HG03439 (cell line): ENCODE measurements at regions not wholly inside any gene's neighbourhood (a gene's known extent, or its start where the extent isn't known, plus 50 kb on each side); places are given as distances from the start of the nearest gene placed in this dataset.
A peak's percentile ranks its signal among the peaks of the same experiment; 100 is the strongest.

Source experiments
- ATAC-seq: cut with Tn5 transposase; IDR thresholded peaks from one replicate; pipeline ENCODE4 v1.9.1; 2021; ENCODE audit warnings: mild to moderate bottlenecking, moderate library complexity; ENCODE audit not compliant: unreplicated experiment

- ATAC-seq, result peak; percentile 55
These were observed 128.2 kb upstream of the SEMA6A start for GRCh38 chr5:116702776-116703175.

DNA sequence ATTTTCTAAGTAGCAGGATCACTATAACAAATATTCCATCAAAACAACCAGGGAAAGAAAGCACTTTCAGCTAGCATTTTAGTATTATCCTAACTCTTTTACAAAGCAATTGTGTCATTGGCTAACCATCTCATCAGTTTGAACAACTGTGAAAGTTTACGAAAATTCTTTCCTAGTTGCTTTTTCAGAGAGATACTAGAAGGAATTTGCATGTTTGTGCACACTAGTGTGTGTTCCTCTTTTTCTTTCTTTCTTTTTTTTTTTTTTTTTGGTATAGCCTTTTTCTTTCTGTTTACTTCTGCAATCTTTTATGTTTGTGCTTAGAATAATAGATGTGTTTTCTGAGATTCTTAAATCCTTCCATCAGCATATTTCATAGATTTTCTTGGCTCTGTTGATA, 124.7 kb upstream of the SEMA6A start:
- no peak for ATAC-seq

DNA sequence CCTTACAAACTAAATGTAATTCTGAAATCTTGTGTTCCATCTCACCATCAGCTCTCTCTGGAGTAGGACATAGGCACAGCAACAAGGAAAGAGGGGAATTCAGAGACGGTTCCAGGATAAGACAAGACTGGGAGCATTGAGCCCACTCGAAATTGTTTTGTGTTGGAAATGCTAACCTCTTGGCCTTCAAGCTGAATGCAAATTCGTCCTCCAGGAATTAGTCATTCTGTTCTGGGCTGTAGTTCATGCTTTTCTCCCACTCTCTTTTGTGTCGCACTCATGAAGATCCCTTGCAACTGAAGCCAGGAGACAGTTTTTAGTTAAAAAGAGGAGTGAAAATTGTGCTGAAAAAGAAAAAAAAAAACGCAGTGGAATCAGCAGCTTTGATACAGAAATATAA, 121.7 kb upstream of the SEMA6A start:
- ATAC-seq, result peak; percentile 82

GRCh38 chr5:116695681-116696080, 121.1 kb upstream of the SEMA6A start:
- no peak for ATAC-seq

DNA sequence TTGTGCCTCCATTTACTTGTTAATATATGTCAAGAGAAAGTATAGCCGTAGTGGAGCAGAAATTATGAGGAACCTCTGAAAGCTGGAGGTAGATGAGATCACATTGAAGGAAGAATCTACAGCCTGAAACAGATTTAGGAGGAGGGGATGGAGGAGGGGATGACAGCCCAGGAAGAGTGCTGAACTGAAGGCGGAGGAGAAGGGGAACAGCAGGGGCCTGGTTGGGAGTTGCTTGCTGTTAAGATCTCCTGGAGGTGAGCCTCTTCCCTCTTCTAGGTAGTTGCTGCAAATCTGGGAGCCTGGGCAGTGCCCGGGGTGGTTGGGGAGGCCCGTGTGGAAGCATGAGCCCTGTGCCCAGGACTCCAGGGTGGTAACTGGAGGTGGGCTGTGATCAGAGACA, 111.8 kb upstream of the SEMA6A start:
- no peak for ATAC-seq

DNA sequence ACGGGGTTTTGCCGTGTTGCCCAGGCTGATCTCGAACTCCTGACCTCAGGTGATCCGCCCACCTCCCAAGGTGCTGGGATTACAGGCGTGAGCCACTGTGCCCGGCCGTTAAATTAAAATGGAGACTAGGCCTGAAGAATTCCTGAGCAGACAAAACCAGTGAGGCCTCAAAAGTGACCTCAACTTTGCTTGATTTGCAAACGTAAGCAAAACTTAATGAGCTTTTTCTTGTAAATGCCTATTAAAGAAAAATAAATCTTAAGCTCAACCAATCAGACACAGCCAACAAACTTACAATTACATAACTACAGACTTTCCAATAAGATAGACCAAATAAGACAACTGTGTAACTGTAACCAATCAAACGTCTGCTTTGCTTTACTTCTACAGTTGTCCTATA, 111.3 kb upstream of the SEMA6A start:
- no peak for ATAC-seq

GRCh38 chr5:116685069-116685468, 110.4 kb upstream of the SEMA6A start:
- no peak for ATAC-seq

GRCh38 chr5:116681334-116682013, 106.9 kb upstream of the SEMA6A start:
- peak; percentile 98 for ATAC-seq

DNA sequence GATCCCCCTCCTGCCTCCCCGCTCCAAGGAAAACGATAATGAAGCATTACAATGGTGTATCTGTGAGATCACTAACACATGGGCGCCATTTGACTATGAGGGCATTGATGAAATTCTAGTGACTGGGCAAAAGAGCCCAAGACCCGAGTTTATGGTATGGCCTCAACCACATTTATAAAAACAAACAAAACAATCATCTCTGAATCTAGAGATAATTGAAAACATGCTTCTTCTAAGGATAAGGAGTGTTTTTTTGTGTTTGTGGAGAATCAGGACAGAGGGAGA, 100.9 kb upstream of the SEMA6A start:
- ATAC-seq, result no peak

DNA sequence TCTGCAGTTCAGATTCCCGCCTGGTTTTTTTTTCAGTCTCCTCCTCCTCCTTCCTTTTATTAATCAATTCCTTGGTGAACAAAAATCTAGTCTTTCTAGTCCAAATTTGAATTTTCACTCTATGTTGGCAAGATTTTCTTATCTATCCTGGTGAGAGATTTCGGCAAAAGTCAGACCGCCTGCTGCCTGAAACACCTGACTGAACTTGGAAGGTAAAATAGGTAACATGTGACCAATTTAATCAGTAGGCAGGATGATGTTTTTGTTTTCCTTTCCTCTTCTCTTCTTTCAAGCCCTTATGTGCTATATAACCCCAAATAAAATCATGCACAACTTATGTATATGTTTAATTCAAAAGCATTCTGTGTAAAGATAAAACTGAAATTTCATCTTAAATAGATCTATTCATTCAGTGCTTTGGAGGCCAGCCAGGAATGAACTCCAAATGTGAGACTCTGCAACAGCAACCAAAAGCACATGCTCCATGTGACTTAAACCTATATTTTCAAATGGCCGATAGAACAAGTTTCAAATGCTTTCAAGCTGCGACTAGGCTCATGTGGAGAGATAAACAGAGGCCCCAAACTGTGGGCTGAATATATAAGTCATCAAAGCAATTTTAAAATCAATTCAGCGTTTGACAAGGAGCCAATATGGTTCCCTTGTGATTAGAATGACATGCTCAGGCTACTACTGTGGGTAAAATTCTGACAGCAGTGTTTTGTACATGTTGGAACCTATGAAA, 100.4 kb upstream of the SEMA6A start:
- no peak for ATAC-seq

- no peak for ATAC-seq
These were observed 98.8 kb upstream of the SEMA6A start for GRCh38 chr5:116673453-116673852.

DNA sequence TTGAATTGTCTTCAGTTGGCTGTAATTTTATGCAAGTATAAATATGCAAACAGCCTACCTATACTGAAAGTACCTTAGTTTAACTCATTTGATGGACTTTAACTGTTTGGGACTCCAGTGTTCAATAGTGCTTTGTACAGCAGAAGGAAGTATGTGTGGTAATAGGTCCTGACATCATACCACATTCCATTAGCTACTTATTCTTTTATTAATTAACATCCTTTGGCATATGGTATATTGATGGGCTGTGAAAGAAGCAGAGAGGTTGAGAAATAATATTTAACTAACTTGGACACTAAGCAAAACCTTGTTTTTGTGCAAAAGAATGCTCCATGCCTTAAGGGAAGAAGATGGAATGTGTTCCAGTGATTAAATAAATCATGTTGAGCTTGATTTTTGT, 97.6 kb upstream of the SEMA6A start:
- no peak for ATAC-seq

DNA sequence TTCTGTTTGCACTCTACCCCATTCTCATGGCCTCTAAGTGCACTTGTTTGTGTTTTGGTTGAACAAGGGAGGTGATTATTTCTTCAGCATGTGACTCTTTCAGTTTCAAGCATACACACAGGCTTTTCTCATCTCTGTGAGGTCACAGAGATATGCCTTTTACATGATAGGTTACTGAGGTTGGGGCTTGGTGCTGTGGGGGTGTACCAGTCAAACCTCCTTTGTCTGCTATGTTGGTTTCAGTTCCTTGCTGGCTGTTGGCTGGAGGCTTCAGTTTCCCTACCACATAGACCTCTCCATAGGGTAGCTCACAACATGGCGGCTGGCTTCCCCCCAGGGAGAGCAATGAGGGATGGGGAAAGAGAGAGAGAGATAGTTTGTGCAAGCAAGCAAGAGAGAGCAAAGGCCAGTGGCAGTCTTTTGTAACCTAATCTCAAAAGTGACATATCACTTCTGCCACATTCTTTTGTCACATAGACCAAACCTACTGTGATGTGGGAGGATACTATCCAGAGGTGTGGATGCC, 96.7 kb upstream of the SEMA6A start:
- peak; percentile 97 for ATAC-seq

DNA sequence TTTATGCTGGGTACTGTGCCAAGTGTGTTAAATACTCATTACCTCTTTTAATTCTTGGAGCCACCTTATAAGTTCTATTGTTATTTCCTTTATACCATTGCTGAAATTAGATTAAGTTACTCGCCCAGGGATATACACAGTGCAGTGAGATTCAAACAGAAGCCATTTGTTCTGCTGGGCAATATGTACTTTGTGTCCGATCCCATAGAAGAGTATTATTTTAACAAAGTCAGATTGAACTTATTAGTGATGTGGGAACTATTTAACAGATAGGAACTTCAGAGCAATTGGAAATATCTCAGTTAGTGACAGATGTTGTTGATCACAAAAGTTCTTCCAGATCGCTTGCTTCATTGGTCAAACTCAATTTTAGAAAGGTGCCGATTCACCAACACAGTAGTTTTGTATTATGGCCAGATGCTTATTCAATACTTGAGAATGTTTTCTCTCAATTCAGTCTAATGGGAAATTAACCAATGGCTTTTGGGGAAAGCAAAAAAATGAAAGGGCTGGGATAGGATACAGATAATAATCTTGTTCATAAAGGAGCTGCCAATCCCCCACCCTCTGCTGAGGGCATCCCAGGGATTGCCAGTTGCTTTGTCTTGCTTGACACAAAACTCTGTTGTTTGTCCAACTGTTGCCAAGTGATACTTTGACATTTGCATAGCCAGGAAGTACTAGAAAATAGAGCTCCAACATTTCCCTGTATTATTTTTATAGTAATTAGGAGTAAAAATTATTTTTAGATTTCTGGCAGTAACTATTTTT, 94.8 kb upstream of the SEMA6A start:
- no peak for ATAC-seq

- no peak for ATAC-seq
These were observed 93.8 kb upstream of the SEMA6A start for GRCh38 chr5:116668390-116668789.

GRCh38 chr5:116666901-116667300, 92.3 kb upstream of the SEMA6A start:
- no peak for ATAC-seq

GRCh38 chr5:116664988-116665387, 90.4 kb upstream of the SEMA6A start:
- ATAC-seq, result no peak

DNA sequence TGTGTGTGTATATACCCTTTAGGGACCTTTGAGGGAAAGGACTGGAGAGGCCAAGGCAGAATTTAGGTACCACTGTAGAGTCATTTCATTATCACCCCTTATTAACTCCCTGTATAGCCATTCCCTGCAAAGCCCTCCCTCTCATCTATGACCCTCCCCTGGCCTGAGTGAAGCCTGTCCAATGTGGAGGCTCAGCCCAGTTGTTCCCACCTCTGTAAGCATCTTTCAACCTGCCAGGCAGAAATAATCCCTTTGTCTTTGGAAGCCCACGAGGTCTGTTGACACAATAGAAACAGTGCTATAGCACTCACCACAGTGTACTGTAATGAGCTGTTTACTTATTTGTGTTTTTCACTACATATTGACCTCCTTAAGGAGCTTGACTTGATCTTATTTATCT, 88.5 kb upstream of the SEMA6A start:
- ATAC-seq, result no peak

GRCh38 chr5:116661419-116661818, 86.8 kb upstream of the SEMA6A start:
- no peak for ATAC-seq

DNA sequence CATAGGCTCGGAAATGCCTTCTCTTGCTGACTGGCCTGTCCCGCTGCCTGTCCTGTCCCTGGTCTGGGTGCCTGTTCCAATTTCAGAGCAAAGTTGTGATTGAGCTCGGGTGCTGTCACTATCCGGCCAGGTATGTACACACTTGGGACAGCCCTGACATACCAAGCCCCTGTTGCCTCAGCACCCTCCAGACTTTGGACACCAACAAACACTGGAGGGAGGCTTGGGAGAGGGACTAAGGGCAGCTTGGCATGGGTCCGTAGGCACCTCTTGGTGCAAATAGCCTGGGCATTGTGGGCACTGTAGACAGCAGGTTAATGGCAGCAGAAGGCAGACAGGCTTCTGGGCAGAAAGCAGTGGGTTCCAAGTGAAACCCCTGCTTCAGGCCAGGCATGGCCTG, 86.3 kb upstream of the SEMA6A start:
- no peak for ATAC-seq

DNA sequence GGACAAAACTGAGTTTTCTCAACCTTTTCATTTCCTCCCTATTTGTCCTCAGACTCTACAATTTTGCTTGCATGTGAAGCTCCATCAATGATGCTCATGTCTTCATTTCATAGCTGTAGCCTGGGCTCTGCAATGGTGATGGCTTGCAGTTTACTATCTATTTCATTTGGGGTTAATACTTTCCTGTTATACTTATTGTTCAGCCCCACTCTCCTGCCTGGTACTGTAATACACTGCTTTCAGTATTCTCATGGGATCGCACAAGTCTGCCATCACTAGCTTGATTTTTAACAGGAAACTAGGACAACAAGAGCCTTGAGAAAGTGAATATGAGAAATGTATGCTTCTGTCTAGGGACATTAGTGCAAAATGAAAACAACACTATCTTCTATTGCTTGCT, 84.2 kb upstream of the SEMA6A start:
- no peak for ATAC-seq

- ATAC-seq, result no peak
These were observed 83.5 kb upstream of the SEMA6A start for GRCh38 chr5:116658141-116658540.
